Esophagus squamous epithelium (tissue), 5 donors: ENCODE measurements at regions not wholly inside any gene's neighbourhood (a gene's known extent, or its start where the extent isn't known, plus 50 kb on each side); places are given as distances from the start of the nearest gene placed in this dataset.
"Not testable (repeated sequence)": the region's sequence is repeated elsewhere in the genome, so short reads cannot be mapped to it uniquely, and the experiment has no call there.

Experiments used
- DNase-seq: peaks from one replicate; lab custom pipeline; 2025; lab: John Stamatoyannopoulos, UW
- H3K27ac ChIP-seq, 4 donors: fragments of 200-600 bp; sonication (generic); one replicate each; pipeline ENCODE4 v1.5.1; 2016 to 2019; ENCODE audit warnings: mild to moderate bottlenecking in 1 of 4
- H3K27me3 ChIP-seq, 4 donors: fragments of 200-600 bp; sonication (generic); 1 replicate in 3 of 4; 2 replicates in 1 of 4; pipeline versions ENCODE4 v1.5.1 to v1.6.0; 2017 to 2021; ENCODE audit warnings: antibody characterized with exemption in 1 of 4
- H3K36me3 ChIP-seq, 3 donors: fragments of 200-600 bp; sonication (generic); one replicate each; pipeline ENCODE4 v1.5.1; 2016 to 2019
- H3K4me1 ChIP-seq, 3 donors: fragments of 200-600 bp; sonication (generic); one replicate each; pipeline ENCODE4 v1.5.1; 2017 to 2019
- H3K4me3 ChIP-seq, 4 donors: fragments of 200-600 bp; sonication (generic); 1 replicate in 3 of 4; 2 replicates in 1 of 4; pipeline ENCODE4 v1.5.1; 2016 to 2019; ENCODE audit warnings: mild to moderate bottlenecking in 2 of 4, moderate library complexity in 1 of 4
- H3K9me3 ChIP-seq, 3 donors: fragments of 200-600 bp; sonication (generic); one replicate each; pipeline ENCODE4 v1.5.1; 2016 to 2019
- CTCF ChIP-seq, 6 experiments: fragments of 450-650 bp in 4 of 6; fragments of 200-600 bp in 2 of 6; sonication (generic) in 2 of 6; IDR thresholded peaks; one replicate each; pipeline ENCODE4 v1.5.1; 2016 to 2019; ENCODE audit warnings: antibody characterized with exemption in 6 of 6, mild to moderate bottlenecking in 4 of 6, moderate library complexity in 4 of 6
- POLR2A ChIP-seq, 4 donors: fragments of 450-650 bp; IDR thresholded peaks; one replicate each; pipeline ENCODE4 v1.6.1; 2017; ENCODE audit warnings: antibody characterized with exemption in 4 of 4, mild to moderate bottlenecking in 4 of 4, moderate library complexity in 3 of 4
- WGBS, 2 donors: methylation state at CpG; one replicate each; pipeline ENCODE4 v1.1.5; 2018; 5-methylcytosine and 5-hydroxymethylcytosine counted together
- intact Hi-C: fragments of 100-400 bp; cut with DNase I; formaldehyde crosslinking; loops from one replicate; pipeline ENCODE4 v1.15.0; 2022
- donor health status: DM: yes; HTN: yes; CAD: no.

DNA sequence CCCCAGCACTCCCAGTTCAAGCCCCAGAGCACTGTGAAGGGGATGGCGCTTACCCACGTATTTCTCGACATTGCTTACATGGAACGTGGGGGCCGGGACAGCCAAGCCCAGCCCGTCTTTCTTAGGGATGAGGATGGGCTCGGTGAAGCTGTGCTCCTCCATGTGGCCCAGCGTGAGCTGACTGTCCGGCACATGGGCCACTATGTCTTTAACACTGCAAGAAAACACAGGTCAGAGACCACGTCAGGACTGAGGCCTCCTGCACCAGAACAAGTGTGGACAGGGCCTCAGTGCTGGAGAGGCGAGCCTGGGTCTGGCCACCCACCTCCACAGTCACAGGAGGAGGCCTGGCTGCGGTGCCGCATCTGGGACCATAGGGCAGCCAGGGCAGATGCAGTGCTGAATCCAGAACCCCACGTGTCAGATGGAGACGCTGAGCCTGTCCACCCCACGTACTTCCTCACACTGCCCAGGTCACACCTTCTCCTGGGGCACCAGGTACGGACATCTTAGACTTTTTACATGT is 125.2 kb downstream of the TUBA3C start:
- Histone ChIP-seq H3K27ac (no peak overlapping the region), H3K27me3 (no peaks in the 10 kb centered on the region), H3K9me3 (peaks cover 0 to 61% (median 7%) of the 10 kb centered on the region in 3 donors), H3K4me3 (no peak overlapping the region), H3K36me3 (no peaks in the 10 kb centered on the region), H3K4me1 (no peaks in the 10 kb centered on the region)
- no peak for TF ChIP-seq POLR2A (IDR thresholded peaks at IDR 0.05)
- WGBS, 2 donors, result 77 to 84% methylated on average over 6 to 16 of the region's 17 CpGs
- DNase-seq, result no peak
- intact Hi-C loops, result no loop called here

GRCh38 chr13:19055611-19056010 is 126.0 kb downstream of the TUBA3C start:
- no peak overlapping the region for H3K4me3 ChIP-seq

GRCh38 chr13:19053561-19053960 is 128.1 kb downstream of the TUBA3C start:
- Histone ChIP-seq H3K36me3 (no peaks in the 10 kb centered on the region), H3K27me3 (no peaks in the 10 kb centered on the region), H3K4me1 (no peaks in the 10 kb centered on the region), H3K27ac (no peak overlapping the region), H3K4me3 (no peak overlapping the region), H3K9me3 (peaks cover 0 to 67% (median 4%) of the 10 kb centered on the region in 3 donors)
- intact Hi-C loops, result no loop called here
- 63 to 90% methylated on average over 2 to 5 of the region's 6 CpGs for WGBS, 2 donors
- no peak for DNase-seq
- TF ChIP-seq POLR2A (IDR thresholded peaks at IDR 0.05) (no peak), CTCF (IDR thresholded peaks at IDR 0.05) (no peak)

More at GRCh38 chr13:19055611-19056010, 126.0 kb downstream of the TUBA3C start:
- WGBS, 2 donors, result 58 to 74% methylated on average over 3 to 6 of the region's 8 CpGs
- no peaks in the 10 kb centered on the region for H3K27me3 ChIP-seq
- DNase-seq, result no peak
- no peak overlapping the region for H3K27ac ChIP-seq
- TF ChIP-seq POLR2A (IDR thresholded peaks at IDR 0.05) (no peak), CTCF (IDR thresholded peaks at IDR 0.05) (no peak)
- peaks cover 0 to 60% (median 4%) of the 10 kb centered on the region in 3 donors for H3K9me3 ChIP-seq
- H3K4me1 ChIP-seq, result no peaks in the 10 kb centered on the region
- no peaks in the 10 kb centered on the region for H3K36me3 ChIP-seq
- intact Hi-C loops, result no loop called here

- Histone ChIP-seq H3K27me3 (no peaks in the 10 kb centered on the region), H3K9me3 (peaks cover 0 to 67% (median 2%) of the 10 kb centered on the region in 3 donors), H3K4me1 (no peaks in the 10 kb centered on the region), H3K36me3 (no peaks in the 10 kb centered on the region), H3K27ac (no peak overlapping the region), H3K4me3 (no peak overlapping the region)
- no peak for DNase-seq
- intact Hi-C loops, result no loop called here
- no peak for TF ChIP-seq CTCF (IDR thresholded peaks at IDR 0.05)
- no peak for TF ChIP-seq POLR2A (IDR thresholded peaks at IDR 0.05)
- WGBS, 2 donors, result 67 to 86% methylated on average over 1 to 3 of the region's 11 CpGs
These were observed 128.7 kb downstream of the TUBA3C start for GRCh38 chr13:19052931-19053330.

GRCh38 chr13:19052180-19052579 is 129.4 kb downstream of the TUBA3C start:
- Histone ChIP-seq H3K27ac (no peak overlapping the region), H3K27me3 (no peaks in the 10 kb centered on the region), H3K36me3 (no peaks in the 10 kb centered on the region), H3K9me3 (peaks cover 0 to 66% (median 0%) of the 10 kb centered on the region in 3 donors), H3K4me3 (no peak overlapping the region), H3K4me1 (no peaks in the 10 kb centered on the region)
- intact Hi-C loops, result no loop called here
- TF ChIP-seq POLR2A (IDR thresholded peaks at IDR 0.05) (no peak), CTCF (IDR thresholded peaks at IDR 0.05) (no peak)
- WGBS, 2 donors, result 65 to 76% methylated on average over 6 of the region's 6 CpGs
- no peak for DNase-seq

GRCh38 chr13:19050901-19051300 is 130.7 kb downstream of the TUBA3C start:
- H3K4me3 ChIP-seq, result no peak overlapping the region
- H3K27ac ChIP-seq, result no peak overlapping the region
- WGBS, 2 donors, result 87 to 92% methylated on average over 2 to 9 of the region's 10 CpGs
- peaks cover 0 to 66% (median 0%) of the 10 kb centered on the region in 3 donors for H3K9me3 ChIP-seq
- H3K4me1 ChIP-seq, result no peaks in the 10 kb centered on the region
- intact Hi-C loops, result no loop called here
- no peaks in the 10 kb centered on the region for H3K27me3 ChIP-seq
- TF ChIP-seq CTCF (IDR thresholded peaks at IDR 0.05), result no peak
- no peak for TF ChIP-seq POLR2A (IDR thresholded peaks at IDR 0.05)
- DNase-seq, result no peak
- no peaks in the 10 kb centered on the region for H3K36me3 ChIP-seq

GRCh38 chr13:19049624-19050023 is 132.0 kb downstream of the TUBA3C start:
- WGBS, 2 donors, result 73 to 87% methylated on average over 7 to 8 of the region's 13 CpGs
- H3K27me3 ChIP-seq, H3K4me3 ChIP-seq, intact Hi-C loops, H3K4me1 ChIP-seq, DNase-seq, H3K27ac ChIP-seq, H3K36me3 ChIP-seq: not testable (repeated sequence)
- peaks cover 0 to 56% (median 0%) of the 10 kb centered on the region in 3 donors for H3K9me3 ChIP-seq
